HG03139 (cell line): ENCODE measurements at regions not wholly inside any gene's neighbourhood (a gene's known extent, or its start where the extent isn't known, plus 50 kb on each side); places are given as distances from the start of the nearest gene placed in this dataset.
"Not testable (repeated sequence)": the region's sequence is repeated elsewhere in the genome, so short reads cannot be mapped to it uniquely, and the experiment has no call there.

Experiments
- ATAC-seq: cut with Tn5 transposase; IDR thresholded peaks from one replicate; pipeline ENCODE4 v1.9.1; 2021; ENCODE audit not compliant: unreplicated experiment

DNA sequence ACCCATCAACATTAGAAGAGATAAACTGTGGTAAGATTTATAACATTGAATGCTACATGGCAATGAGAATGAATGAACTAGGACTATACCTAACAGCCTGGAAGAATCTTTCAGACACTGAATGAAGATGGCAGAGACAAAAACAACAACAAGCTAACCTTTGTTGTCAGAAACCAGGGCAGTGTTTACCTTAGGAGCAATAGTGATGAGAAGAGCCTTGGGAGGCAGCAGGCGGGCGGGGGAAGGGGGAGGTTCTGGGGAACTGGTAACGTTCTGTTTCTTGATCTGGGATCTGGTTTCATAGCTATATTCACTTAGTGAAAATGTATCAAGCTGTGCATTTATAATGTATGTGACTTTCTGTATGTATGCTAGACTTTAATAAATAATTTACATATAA, 139.0 kb upstream of the TNRC6C start:
- ATAC-seq, result no peak

DNA sequence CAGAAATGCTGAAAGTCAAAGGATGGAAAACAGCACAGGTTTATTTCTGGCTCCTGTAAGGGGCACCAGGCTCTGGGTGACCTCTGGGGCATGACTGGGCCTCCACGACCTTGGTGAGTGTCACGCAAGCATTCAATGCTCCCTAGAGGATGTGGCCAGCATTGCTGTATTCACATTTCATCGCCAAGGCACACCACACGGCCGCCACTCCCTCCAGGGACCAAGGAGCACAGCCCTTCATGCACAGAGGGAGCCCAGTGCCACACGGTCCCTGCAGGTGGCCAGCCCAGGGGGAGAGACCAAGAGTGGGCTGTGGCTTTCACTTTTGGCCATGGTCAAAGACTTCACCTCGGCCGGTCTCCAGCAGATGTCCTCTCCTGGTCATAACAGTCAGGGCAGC, 137.4 kb upstream of the TNRC6C start:
- ATAC-seq, result no peak

DNA sequence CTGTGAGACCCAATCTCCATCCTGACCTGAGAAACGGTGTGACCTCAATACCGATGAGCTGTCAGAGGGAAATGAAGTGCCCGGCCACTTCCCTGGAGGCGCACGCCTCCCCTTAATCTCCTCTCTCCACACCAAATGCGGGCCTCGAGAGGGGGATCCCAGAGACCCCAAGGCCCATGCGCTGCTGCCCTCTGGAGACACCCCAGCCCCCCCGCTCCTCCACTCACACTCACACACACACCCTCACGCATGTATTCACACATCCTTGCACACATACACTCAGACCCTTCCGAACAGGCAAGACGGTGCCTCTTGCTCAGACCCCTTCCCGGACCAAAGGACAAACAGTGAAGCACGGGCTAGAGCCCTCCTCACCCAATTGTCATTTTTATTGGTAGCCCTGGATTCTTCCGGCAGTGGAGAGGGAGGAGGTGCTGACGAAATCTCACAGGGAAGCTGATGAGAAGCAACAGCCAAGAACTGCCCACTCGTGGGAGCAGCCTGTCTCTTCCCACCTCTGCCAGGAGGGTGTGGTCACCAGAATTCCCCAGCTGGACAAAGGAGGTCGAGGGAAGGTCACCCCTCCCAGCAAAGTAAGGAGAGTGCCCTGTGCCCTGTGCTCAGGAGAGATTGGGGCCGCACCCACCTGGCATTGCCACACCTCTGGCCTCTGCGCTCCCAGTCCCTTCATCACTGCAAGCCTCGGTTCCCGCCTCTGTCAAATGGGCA, 136.0 kb upstream of the TNRC6C start:
- no peak for ATAC-seq

DNA sequence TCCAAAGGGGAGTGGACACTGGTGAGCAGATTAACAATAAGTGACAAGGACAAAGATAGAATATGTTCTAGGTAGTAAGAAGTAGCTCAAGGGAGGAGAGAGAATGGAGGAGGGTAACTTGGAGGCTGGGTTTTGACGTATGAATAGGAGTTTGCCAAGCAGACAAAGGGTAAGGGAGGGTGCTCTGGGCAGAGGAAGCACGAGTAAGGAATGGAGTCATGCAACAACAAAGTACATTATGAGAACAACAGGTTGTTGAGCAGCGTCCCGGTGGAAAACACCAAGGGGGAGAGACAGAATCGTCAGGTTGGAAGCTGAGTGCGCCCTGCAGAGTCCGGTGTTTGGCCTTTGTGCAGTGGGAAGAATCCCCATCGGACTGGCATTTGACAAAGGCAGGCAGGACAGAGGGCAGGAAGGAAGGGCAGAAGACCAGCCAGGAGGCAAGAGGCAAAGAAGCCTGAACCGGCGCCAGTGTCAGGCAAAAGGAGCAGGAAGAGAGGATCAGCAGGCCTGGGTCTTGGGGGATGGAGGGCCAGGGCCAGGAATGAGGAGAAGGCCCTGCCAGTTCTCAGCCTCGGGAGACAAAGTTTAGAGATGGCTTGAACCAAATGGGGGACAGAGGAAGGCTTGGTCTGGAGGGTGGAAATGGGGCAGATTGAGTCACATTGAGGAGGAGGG, 134.3 kb upstream of the TNRC6C start:
- ATAC-seq, result no peak

DNA sequence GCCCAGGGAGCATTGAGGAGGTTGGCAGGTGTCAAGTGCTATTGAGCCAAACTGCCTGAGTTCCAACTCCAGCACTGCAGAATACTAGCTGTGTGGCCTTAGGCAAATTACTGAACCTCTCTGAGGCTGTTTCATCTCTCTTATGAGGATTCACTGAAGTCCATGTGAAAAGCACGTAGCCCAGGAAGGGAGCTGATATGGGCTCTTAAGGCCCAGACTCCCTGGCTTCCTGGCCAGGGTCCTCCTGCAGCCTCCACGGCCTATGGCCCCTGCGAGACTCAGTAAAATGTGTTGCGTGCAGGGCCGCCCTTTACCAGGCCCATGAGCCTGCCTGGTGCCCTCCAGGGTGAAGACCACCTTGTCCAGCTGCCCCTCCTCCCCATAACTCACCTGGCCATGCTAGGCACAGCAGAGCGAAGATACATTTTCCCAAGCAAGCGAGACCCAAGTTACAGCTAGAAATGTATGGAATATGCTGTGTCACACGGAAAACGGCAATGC, 133.7 kb upstream of the TNRC6C start:
- no peak for ATAC-seq

DNA sequence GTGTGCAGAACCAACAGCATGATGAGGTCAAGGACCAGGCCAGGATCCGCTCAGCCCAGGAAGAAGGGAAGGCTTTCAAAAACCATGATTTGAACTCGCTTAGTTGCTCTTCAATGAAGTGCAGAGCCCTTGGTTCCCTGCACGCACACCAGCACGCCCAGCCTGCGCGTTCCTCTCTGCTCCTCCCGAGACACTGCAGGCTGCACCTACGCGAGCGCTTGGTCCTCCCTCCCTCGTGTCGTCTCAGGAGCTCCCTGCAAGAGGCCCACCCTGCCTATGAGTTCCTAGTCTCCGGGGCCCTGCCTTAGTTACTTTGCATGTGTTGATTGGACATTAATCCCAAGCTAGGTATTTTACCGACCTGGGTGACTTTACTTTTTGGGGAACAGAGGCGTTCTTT, 132.9 kb upstream of the TNRC6C start:
- no peak for ATAC-seq

DNA sequence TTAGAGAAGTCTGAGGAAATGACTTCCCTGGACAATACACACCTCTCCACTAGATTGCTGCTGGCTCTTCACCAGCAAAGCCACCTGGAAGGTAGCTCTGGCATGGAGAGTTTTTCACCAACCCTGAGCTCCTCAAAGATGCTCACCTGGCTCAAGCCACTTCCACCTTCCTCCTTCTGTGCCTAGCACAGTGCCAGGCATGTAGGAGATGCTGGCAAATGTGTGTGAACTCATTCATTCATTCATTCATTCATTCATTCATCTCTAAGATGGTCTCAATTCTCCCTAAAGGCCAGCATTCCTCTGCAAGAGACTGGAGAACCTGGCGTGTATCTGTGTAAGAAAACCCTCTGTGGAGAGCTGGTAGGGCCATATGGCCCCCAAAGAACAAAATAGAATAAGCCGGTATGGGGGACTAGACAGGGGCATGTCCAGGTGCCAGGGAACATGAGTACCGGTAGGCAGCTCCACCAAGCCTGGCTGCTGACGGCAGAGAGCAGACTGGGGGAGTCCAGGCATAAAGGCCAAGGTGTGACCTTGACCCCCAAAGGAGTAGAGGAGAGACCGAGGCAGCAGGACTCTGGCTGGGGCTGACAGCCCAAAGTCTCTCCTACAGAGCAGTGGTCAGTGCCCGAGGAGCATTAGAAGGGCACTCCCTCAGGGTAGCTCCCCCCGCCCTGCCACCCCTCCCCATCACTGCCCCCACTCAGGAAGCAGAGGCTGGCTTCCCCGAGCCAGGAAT, 132.2 kb upstream of the TNRC6C start:
- no peak for ATAC-seq

DNA sequence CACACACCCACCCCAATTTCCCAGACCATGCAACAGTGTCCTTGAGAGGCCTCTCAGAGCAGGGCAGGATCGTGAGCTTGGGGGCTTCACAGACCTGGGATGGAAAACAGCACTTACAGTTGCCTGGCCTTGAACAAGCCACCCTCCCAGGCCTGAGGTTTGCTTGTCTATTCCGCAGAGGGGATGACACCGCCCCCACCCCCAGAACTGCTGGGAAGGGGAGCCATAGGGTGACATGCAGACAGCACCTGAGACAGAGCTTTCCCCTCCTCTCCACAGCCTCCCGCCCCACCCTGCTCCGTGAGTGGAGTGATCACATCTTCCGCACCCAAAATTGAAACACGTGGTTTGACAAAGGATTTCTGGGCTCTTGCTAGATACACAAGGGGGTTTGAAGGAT, 131.5 kb upstream of the TNRC6C start:
- ATAC-seq, result no peak

DNA sequence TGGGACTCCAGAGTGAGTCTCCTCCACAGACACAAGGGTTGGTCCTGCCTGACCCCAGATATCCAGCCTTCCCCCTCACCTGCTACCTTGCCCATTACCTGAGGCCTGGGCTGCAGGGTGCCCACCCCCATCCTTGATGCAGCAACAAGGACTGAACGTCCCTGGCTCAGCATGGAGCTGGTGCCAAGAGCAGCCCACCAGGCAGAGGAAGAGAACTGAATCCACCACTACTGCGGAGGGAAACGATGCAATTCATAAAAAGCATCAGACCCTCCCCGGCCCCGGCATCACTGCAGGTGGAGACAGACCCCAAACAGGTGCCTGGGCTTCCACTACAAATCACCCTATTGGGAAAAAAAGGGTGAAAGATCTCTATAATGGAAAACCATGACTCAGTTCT, 131.0 kb upstream of the TNRC6C start:
- no peak for ATAC-seq

DNA sequence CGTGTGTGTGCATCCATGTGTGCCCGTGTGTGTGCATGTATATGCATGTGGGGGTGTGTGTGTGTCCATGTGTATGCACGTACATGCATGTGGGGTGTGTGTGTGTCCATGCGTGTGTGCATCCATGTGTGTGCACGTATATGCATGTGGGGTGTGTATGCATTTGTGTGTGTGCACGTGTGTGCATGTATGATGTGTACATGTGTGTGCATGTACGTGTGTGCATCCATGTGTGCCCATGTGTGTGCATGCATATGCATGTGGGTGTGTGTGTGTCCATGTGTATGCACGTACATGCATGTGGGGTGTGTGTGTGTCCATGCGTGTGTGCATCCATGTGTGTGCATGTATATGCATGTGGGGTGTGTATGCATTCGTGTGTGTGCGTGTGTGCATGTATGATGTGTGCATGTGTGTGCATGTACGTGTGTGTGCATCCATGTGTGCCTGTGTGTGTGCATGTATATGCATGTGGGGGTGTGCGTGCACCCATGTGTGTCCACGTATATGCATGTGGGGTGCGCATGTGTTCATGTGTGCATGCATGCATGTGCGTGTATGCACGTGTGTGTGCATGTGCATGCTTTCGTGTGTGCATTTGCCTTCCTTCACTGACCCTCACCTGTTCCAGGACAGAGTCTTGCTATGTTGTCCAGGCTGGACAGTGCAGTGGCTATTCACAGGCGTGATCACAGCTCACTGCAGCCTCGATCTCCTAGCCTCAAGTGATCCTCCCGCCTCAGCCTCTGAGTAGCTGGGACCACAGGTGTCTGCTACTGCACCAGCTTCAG, 129.6 kb upstream of the TNRC6C start:
- ATAC-seq, result no peak

DNA sequence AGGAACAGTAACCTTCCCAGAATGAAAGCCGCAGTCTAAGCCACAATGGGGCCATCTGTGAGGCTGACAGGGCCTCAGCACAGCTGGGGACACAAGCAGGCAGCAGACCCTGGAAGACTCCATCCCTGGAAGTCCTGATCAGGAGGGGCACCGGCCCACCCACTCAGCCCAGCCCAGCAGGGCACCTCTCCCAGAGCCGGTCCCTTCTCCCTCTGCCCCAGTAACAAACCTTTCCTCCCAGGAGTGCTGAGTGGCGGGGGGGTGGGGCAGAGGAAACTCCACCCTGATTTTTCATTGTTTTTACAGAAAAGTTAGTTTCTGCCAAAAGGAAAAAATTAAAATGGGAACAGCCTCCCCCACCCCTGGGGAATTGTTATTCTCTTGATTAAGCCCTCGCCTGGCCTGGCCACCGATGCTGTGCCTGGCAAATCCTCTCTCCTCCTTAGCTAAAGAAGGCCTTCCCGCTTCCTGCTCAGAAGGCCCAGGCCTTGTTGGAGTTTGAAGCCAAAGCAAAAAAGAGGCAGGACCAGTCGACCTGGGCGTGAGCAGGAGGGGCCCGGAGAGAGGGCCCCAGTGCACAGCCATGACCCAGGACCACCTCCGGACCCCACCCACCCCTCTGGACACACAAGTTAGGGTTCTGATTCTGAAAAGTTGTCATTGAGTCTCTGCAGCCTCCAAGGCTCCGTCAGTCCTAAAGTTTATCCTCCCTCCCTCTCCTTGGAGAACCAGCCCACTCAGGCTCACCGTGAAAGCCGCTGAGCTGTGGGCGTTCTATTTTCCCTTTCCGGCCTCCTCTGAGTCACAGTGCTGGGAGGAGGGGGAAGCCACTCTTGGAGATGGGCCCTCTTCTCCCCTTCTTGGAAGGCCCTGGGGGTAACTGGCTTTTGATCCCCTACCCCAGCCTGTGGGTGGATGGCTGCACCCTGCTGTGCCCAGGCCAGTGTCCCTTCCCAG, 128.4 kb upstream of the TNRC6C start:
- ATAC-seq, result no peak

DNA sequence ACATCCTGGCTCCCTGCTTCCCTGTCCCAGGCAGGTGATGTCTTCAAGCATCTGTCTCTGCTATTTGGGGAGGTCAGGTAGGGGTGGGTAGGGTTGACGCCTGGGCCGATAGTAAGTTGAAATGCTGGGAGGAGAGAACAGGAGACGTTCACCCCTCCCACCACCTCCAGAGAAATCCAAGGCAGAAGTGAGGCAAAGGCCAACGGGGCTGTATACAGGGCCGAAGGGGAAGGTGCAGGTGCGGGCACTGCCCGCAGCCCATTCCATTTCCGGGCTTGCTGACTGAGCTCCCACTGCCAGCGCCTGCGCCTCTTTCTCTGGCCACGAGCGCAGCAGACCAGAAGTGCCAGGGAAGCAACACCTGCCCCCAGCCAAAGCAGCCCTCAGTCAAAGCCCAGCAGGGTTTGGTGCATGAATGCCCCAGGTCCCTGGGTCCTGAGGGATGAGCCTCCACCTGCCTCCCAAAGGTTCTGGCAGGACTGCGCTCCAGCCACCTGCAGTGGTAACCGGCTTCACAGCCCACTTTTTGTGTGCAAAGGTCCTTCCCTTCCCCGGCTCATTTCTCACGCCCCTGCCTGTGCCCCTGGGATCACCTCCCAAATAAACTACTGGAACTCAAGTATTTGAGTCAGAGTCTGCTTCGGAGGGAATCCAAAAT, 127.6 kb upstream of the TNRC6C start:
- no peak for ATAC-seq

DNA sequence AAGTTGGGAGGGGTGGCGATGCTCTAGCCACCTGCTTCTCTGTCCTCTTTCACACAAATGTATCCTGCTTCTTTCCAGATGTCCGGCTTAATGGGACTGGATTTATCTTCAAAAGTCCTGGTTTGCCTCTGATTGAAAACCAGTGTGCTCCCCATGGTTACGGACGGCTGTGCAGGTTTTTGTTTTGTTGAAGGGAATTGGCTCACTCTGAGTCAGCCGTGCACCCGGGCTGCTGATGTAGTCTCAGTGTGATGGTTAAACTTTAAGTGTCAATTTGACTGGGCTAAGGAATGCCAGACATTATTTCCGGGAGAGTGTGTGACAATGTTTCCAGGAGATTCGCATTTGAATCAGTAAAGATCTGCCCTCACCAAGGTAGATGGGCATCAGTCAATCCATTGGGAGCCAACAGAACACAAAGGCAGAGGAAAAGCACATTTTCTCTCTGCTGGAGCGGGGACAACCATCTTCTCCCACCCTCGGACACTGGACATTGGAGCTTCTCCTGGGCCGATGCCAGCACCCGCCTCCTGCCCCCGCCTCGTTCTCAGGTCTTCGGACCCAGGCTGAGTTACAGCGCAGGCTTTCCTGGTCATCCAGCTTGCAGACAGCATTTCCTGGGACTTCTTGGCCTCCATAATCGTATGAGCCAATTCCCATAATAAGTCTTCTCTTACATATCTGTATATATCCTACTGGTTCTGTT, 126.9 kb upstream of the TNRC6C start:
- ATAC-seq, result no peak

DNA sequence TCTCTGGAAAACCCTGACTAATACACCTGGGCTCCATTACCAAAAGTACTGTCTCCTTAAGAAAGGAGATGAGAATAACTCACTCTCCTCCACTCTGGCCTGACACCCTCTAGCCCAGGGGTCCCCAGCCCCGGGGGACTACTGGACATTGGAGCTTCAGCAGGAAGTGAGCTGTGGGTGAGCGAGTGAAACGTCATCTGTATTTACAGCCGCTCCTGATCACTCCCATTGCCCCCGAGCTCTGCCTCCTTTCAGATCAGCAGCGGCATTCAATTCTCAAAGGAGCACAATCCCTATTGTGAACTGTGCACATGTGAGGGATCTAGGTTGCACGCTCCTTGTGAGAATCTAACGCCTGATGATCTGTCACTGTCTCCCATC, 126.3 kb upstream of the TNRC6C start:
- ATAC-seq, result no peak

DNA sequence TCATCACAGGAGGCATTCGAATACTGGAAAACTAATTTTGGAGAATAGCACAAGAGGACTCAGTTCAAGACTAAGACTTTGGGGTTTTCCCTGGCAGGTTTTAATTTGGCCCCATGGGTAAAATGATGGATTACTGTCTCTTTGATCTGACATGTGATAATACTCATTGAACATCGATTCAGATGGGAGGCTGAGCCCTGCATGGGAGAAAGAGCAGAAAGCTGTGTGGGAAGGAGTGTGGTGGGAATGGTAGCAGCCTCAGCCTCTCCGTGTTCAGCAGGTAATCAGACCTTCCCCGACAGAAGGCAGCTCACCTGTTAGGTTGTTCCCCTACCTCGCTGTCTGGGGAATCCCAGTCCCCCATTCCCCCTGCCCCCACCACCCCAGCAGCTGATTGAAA, 124.7 kb upstream of the TNRC6C start:
- ATAC-seq, result no peak

DNA sequence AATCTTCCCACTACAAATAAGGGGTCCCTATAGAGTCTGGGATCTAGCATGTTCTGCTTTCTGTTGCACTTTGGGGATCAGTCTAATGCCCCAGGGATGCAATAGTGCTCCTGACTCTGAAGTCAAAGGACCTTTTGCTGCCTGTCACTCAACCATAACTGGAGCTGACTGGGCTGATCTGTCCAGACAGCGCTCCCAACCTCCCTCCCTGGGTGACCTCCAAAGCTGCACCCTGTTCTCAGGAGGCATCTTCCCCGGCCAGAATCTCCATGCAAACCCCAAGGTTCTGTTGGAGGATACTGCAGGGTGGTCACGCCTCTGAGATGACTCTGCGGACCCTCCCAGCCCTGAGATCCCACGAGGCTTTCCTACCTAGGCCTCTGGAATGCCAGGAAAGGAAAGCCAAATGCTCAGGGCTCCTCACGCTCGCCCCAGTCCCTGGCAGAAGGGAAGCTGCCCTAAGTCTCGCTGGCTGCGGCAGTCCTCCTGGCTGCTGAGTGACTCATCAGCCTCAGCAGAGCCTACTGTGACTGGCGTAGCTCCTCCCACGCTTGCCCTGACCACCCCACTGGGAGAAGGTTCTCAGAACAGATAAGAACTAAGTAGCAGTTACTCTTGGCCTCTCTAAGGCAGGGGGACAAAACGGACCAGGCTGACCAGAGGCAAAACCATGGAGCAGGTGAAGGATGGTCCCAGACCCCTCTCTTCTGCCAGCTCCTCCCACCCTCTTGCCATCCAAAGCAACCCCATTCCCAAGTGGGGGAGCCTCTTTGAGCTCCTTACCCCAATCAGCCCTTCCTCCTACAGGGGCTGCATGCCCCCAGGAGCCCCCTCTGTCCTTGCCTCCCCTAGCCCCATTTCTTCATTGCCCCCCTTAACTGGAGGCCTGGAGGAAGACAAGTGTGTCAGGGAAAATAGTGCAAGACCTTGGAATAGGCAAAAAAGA, 124.1 kb upstream of the TNRC6C start:
- ATAC-seq, result no peak

DNA sequence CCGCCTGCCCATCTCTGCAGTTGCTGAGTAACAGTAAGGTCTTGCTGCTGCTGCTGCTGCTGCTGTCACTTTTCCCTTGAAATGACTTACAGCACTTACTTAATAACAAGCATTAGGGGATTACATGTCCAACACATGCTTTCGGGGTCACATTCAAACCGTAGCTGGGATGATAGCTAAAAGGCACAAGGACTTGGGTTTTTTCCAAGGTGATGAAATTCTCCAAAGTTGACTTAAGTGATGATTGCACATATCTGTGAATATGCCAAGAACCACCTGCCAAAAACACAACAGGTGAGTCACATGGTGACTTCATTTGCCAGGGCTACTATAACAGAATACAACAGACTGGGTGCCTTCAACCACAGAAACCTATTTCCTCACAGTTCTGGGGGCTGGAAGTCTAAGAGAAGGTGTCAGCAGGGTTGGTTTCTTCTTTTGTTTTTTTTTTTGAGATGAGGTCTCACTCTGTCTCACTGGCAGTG, 121.9 kb upstream of the TNRC6C start:
- ATAC-seq, result no peak

DNA sequence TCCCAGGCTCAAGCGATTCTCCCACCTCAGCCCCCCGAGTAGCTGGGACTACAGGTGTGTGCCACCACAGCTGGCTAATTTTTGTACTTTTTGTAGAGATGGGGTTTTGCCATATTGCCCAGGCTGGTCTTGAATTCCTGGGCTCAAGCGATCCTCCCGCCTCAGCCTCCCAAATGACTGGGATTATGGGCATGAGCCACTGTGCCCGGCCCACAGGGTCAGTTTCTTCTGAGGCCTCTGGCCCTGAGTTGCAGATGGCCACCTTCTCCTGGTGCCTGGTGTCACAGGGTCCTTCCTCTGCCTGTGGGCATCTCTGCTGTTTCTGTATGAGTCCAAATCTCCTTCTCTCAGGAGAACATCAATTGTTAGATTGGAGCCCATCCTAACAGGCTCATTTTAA, 121.4 kb upstream of the TNRC6C start:
- not testable (repeated sequence) for ATAC-seq
